HepG2 (cell line): ENCODE measurements at regions not wholly inside any gene's neighbourhood (a gene's known extent, or its start where the extent isn't known, plus 50 kb on each side); places are given as distances from the start of the nearest gene placed in this dataset.
A peak's percentile ranks its signal among the peaks of the same experiment; 100 is the strongest.

ENCODE experiments used
- ATAC-seq: fragments of 200-7000 bp; cut with Tn5 transposase; 3 replicates; pipeline ENCODE4 v1.9.1; 2020; ENCODE audit warnings: mild to moderate bottlenecking, moderate library complexity
- BruUV-seq: library from RNA; stranded (reverse); fragments of 400-500 nt; replicated peaks from 2 replicates; lab custom pipeline; 2021; lab: Mats Ljungman, UMichigan
- CTCF ChIA-PET: fragments of 300-600 bp; formaldehyde crosslinking; extraction: SDS; loops from one replicate; lab custom pipeline; 2021; ENCODE audit warnings: low total read pairs, inconsistent platforms, low intra/inter-chr PET ratio; lab: Yijun Ruan, JAX
- POLR2A ChIA-PET: fragments of 350-600 bp; sonication (Branson Sonifier 250); formaldehyde crosslinking; loops from one replicate; lab custom pipeline; 2020; ENCODE audit warnings: antibody characterized with exemption, inconsistent platforms; lab: Yijun Ruan, JAX
- DNase-seq: peaks from one replicate; pipeline ENCODE4 v3.0.0-alpha.2; 2015; ENCODE audit warnings: low spot score
- FAIRE-seq: peaks from 3 replicates; lab custom pipeline; 2011; peaks lifted over from hg19 to GRCh38; lab: Jason Lieb, UNC
- H2AFZ ChIP-seq: one replicate; pipeline ENCODE4 v1.6.1; 2011; ENCODE audit warnings: low read length, inconsistent platforms
- H3K27ac ChIP-seq: fragments of 300-600 bp; 3 replicates; pipeline ENCODE4 v1.8.0; 2011; ENCODE audit warnings: mixed run types, mild to moderate bottlenecking, mixed read lengths, low read length, inconsistent platforms; ENCODE audit not compliant: insufficient read depth; ENCODE audit errors: extremely low read length
- H3K27me3 ChIP-seq, 2 experiments: fragments of 200-600 bp in 1 of 2; 2 replicates in 1 of 2; 3 replicates in 1 of 2; pipeline versions ENCODE4 v1.6.0 to v1.8.0; 2011; ENCODE audit warnings: low read length in 2 of 2, mild to moderate bottlenecking in 2 of 2, moderate library complexity in 2 of 2, inconsistent platforms in 1 of 2; ENCODE audit not compliant: insufficient read depth in 2 of 2, control insufficient read depth in 1 of 2
- H3K36me3 ChIP-seq, 2 experiments: fragments of 200-600 bp in 1 of 2; replicated peaks in 1 of 2; 2 replicates in 1 of 2; 3 replicates in 1 of 2; pipeline versions ENCODE4 v1.5.1 to v1.8.0; 2011; ENCODE audit warnings: low read length in 2 of 2, inconsistent platforms in 1 of 2; ENCODE audit not compliant: insufficient read depth in 2 of 2, control insufficient read depth in 1 of 2
- H3K4me1 ChIP-seq: 2 replicates; pipeline ENCODE4 v1.5.1; 2012; ENCODE audit warnings: low read length, inconsistent platforms; ENCODE audit not compliant: insufficient read depth
- H3K4me2 ChIP-seq: 2 replicates; pipeline ENCODE4 v1.6.0; 2011; ENCODE audit warnings: low read depth, low read length, inconsistent platforms
- H3K4me3 ChIP-seq, 3 experiments: fragments of 200-600 bp in 1 of 3; sonication (generic), shearing (Covaris generic) in 1 of 3; replicated peaks in 1 of 3; 2 replicates each; pipeline ENCODE4 v1.5.1; 2011 to 2016; ENCODE audit warnings: low read length in 3 of 3, inconsistent platforms in 2 of 3, low read depth in 2 of 3, mild to moderate bottlenecking in 2 of 3, control low read depth in 1 of 3, mixed read lengths in 1 of 3; ENCODE audit not compliant: insufficient read depth in 1 of 3
- H3K79me2 ChIP-seq: one replicate; pipeline ENCODE4 v1.6.1; 2011; ENCODE audit warnings: low read length, inconsistent platforms; ENCODE audit not compliant: insufficient read depth
- H3K9ac ChIP-seq: 2 replicates; pipeline ENCODE4 v1.6.0; 2011; ENCODE audit warnings: mild to moderate bottlenecking, low read depth, low read length, inconsistent platforms; ENCODE audit not compliant: insufficient read depth
- H3K9me3 ChIP-seq: 2 replicates; pipeline ENCODE4 v1.5.1; 2012; ENCODE audit warnings: mild to moderate bottlenecking, low read length
- H4K20me1 ChIP-seq: 2 replicates; pipeline ENCODE4 v1.6.0; 2011; ENCODE audit warnings: inconsistent platforms, mild to moderate bottlenecking, low read length, moderate library complexity; ENCODE audit not compliant: insufficient read depth
- ELK4 ChIP-seq: sonication (generic); formaldehyde crosslinking; IDR thresholded peaks from 2 replicates; pipeline ENCODE4 v1.9.0; 2021; ENCODE audit warnings: missing genetic modification reagents, borderline replicate concordance
- FOXK1 ChIP-seq: sonication (generic); formaldehyde crosslinking; IDR thresholded peaks from 2 replicates; pipeline ENCODE4 v1.4.0; 2020; ENCODE audit warnings: low read depth, missing genetic modification reagents, borderline replicate concordance
- MAFF ChIP-seq: IDR thresholded peaks from 2 replicates; pipeline ENCODE4 v1.6.1; 2011; ENCODE audit warnings: low read depth, low read length, improper control_type of control experiment
- MAFK ChIP-seq, 2 experiments: IDR thresholded peaks in 1 of 2; conservative IDR thresholded peaks in 1 of 2; 2 replicates each; pipeline ENCODE4 v1.6.1; 2011; ENCODE audit warnings: improper control_type of control experiment in 2 of 2, low read length in 2 of 2
- MIXL1 ChIP-seq: IDR thresholded peaks from 2 replicates; pipeline ENCODE4 v1.6.1; 2016
- POGK ChIP-seq: sonication (generic); formaldehyde crosslinking; conservative IDR thresholded peaks from 2 replicates; pipeline ENCODE4 v1.8.0; 2022; ENCODE audit warnings: mild to moderate bottlenecking, moderate library complexity, missing genetic modification reagents
- ZBTB4 ChIP-seq: sonication (generic); formaldehyde crosslinking; IDR thresholded peaks from 2 replicates; pipeline ENCODE4 v1.4.0; 2020; ENCODE audit warnings: missing genetic modification reagents, mild to moderate bottlenecking, borderline replicate concordance
- ZMYM3 ChIP-seq: sonication (generic); formaldehyde crosslinking; IDR thresholded peaks from 2 replicates; pipeline ENCODE4 v1.5.1; 2020; ENCODE audit warnings: mild to moderate bottlenecking, missing genetic modification reagents
- ZNF253 ChIP-seq: sonication (generic); formaldehyde crosslinking; IDR thresholded peaks from 2 replicates; pipeline ENCODE4 v1.8.0; 2022; ENCODE audit warnings: mild to moderate bottlenecking, missing genetic modification reagents, borderline replicate concordance
- ZNF572 ChIP-seq: sonication (generic); formaldehyde crosslinking; IDR thresholded peaks from 2 replicates; pipeline ENCODE4 v1.5.1; 2020; ENCODE audit warnings: mild to moderate bottlenecking, missing genetic modification reagents
- ZNF768 ChIP-seq: sonication (generic); formaldehyde crosslinking; IDR thresholded peaks from 2 replicates; pipeline ENCODE4 v1.4.0; 2020; ENCODE audit warnings: missing genetic modification reagents
- WGBS: methylation state at CpG from one replicate; pipeline ENCODE4 v1.1.6; 2017; ENCODE audit warnings: low lambda C conversion rate; 5-methylcytosine and 5-hydroxymethylcytosine counted together
- in situ Hi-C: cut with HindIII; loops from 2 replicates; pipeline ENCODE4 v1.10.0; 2017; ENCODE audit warnings: low pct_unique_long_range_greater_than_20kb; ENCODE audit not compliant: extremely low pct_ligation_motif_present
- intact Hi-C: fragments of 100-400 bp; cut with micrococcal nuclease; formaldehyde crosslinking; loops from one replicate; pipeline ENCODE4 v1.10.0; 2022; ENCODE audit not compliant: unreplicated experiment
- TF ChIP-seq, protein P1 (sequence below): sonication (generic); formaldehyde crosslinking; IDR thresholded peaks from 2 replicates; pipeline ENCODE4 v1.8.0; 2022; ENCODE audit warnings: mild to moderate bottlenecking, missing genetic modification reagents

- no TSS peak for BruUV-seq
- intact Hi-C loops, result no loop called here
- Histone ChIP-seq H3K27me3 (no peaks in the 10 kb centered on the region), H2AFZ (no peak overlapping the region), H3K9ac (no peak overlapping the region), H3K4me3 (no peak overlapping the region), H3K79me2 (no peaks in the 10 kb centered on the region), H3K36me3 (no peaks in the 10 kb centered on the region), H3K4me2 (no peak overlapping the region), H4K20me1 (no peaks in the 10 kb centered on the region), H3K9me3 (no peaks in the 10 kb centered on the region), H3K4me1 (no peaks in the 10 kb centered on the region), H3K27ac (no peak overlapping the region)
- DNase-seq (no peak), ATAC-seq (no peak), FAIRE-seq (no peak)
- POLR2A ChIA-PET, result no interaction called here
- CTCF ChIA-PET, result no interaction called here
- in situ Hi-C loops, result no loop called here
- 0% methylated on average over 1 of the region's 1 CpG for WGBS
- no peak for TF ChIP-seq FOXK1 (CRISPR knock-in tag)
- TF ChIP-seq MAFF, result peak; percentile 83
- TF ChIP-seq MAFK (conservative IDR thresholded peaks at IDR 0.05 in 1 of 2, IDR thresholded peaks at IDR 0.05 in 1 of 2; ENCODE audit: low read length in 2 of 2), result peak; percentile 81 to 88
Measured at GRCh38 chr5:92106808-92107207, 723.7 kb upstream of the ARRDC3 start.

- Histone ChIP-seq H2AFZ (no peak overlapping the region), H3K79me2 (no peaks in the 10 kb centered on the region), H3K9ac (no peak overlapping the region), H3K27me3 (no peaks in the 10 kb centered on the region), H3K27ac (no peak overlapping the region), H4K20me1 (no peaks in the 10 kb centered on the region), H3K9me3 (no peaks in the 10 kb centered on the region), H3K36me3 (no peaks in the 10 kb centered on the region), H3K4me1 (no peaks in the 10 kb centered on the region), H3K4me3 (no peak overlapping the region), H3K4me2 (no peak overlapping the region)
- no peak for DNase-seq
- intact Hi-C loops, result no loop called here
- FAIRE-seq, result no peak
- POLR2A ChIA-PET, result no interaction called here
- CTCF ChIA-PET, result no interaction called here
- ATAC-seq, result no peak
- no TSS peak for BruUV-seq
- in situ Hi-C loops, result no loop called here
- TF ChIP-seq ZBTB4 (CRISPR knock-in tag) (no peak), ZNF253 (no peak), POGK (CRISPR knock-in tag) (no peak), ZMYM3 (CRISPR knock-in tag) (no peak), ZNF768 (CRISPR knock-in tag) (no peak), MIXL1 (CRISPR knock-in tag) (no peak), ELK4 (CRISPR knock-in tag) (no peak), ZNF572 (CRISPR knock-in tag) (no peak)
- TF ChIP-seq, protein P1, sequence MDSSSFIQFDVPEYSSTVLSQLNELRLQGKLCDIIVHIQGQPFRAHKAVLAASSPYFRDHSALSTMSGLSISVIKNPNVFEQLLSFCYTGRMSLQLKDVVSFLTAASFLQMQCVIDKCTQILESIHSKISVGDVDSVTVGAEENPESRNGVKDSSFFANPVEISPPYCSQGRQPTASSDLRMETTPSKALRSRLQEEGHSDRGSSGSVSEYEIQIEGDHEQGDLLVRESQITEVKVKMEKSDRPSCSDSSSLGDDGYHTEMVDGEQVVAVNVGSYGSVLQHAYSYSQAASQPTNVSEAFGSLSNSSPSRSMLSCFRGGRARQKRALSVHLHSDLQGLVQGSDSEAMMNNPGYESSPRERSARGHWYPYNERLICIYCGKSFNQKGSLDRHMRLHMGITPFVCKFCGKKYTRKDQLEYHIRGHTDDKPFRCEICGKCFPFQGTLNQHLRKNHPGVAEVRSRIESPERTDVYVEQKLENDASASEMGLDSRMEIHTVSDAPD, result no peak
Measured at GRCh38 chr5:92104126-92104525, 721.0 kb upstream of the ARRDC3 start.
